HG03571 (cell line): ENCODE measurements at regions not wholly inside any gene's neighbourhood (a gene's known extent, or its start where the extent isn't known, plus 50 kb on each side); places are given as distances from the start of the nearest gene placed in this dataset.
A peak's percentile ranks its signal among the peaks of the same experiment; 100 is the strongest.

Experiments
- ATAC-seq: cut with Tn5 transposase; IDR thresholded peaks from one replicate; pipeline ENCODE4 v1.9.1; 2021; ENCODE audit not compliant: unreplicated experiment

GRCh38 chr3:116767726-116768125 lies 58.1 kb downstream of the TUSC7 start:
- no peak for ATAC-seq

- ATAC-seq: peak; percentile 97
Measured at GRCh38 chr3:116770815-116771450, 61.4 kb downstream of the TUSC7 start.

GRCh38 chr3:116776880-116777785 lies 67.6 kb downstream of the TUSC7 start:
- no peak for ATAC-seq

- no peak for ATAC-seq
Measured at GRCh38 chr3:116785226-116785625, 75.6 kb downstream of the TUSC7 start.

- ATAC-seq: no peak
Measured at GRCh38 chr3:116802651-116803050, 93.1 kb downstream of the TUSC7 start.

- no peak for ATAC-seq
Measured at GRCh38 chr3:116806351-116806750, 96.8 kb downstream of the TUSC7 start.

GRCh38 chr3:116808725-116809124 lies 99.1 kb downstream of the TUSC7 start:
- ATAC-seq: no peak

- no peak for ATAC-seq
Measured at GRCh38 chr3:116809208-116809607, 99.6 kb downstream of the TUSC7 start.

GRCh38 chr3:116811754-116812153 lies 102.2 kb downstream of the TUSC7 start:
- ATAC-seq: no peak

- ATAC-seq: no peak
Measured at GRCh38 chr3:116812949-116813348, 103.4 kb downstream of the TUSC7 start.

GRCh38 chr3:116815321-116815720 lies 105.7 kb downstream of the TUSC7 start:
- ATAC-seq: no peak

- ATAC-seq: no peak
Measured at GRCh38 chr3:116815831-116816588, 106.4 kb downstream of the TUSC7 start.

GRCh38 chr3:116821371-116821770 lies 111.8 kb downstream of the TUSC7 start:
- ATAC-seq: no peak

GRCh38 chr3:116824208-116824607 lies 114.6 kb downstream of the TUSC7 start:
- no peak for ATAC-seq

GRCh38 chr3:116833202-116833601 lies 123.6 kb downstream of the TUSC7 start:
- no peak for ATAC-seq

- ATAC-seq: no peak
Measured at GRCh38 chr3:116834816-116835215, 125.2 kb downstream of the TUSC7 start.

GRCh38 chr3:116835658-116836057 lies 126.1 kb downstream of the TUSC7 start:
- no peak for ATAC-seq

- no peak for ATAC-seq
Measured at GRCh38 chr3:116836286-116836685, 126.7 kb downstream of the TUSC7 start.

GRCh38 chr3:116837483-116837882 lies 127.9 kb downstream of the TUSC7 start:
- no peak for ATAC-seq

- no peak for ATAC-seq
Measured at GRCh38 chr3:116841003-116841735, 131.6 kb downstream of the TUSC7 start.
